ENCODE measurements at regions not wholly inside any gene's neighbourhood (a gene's known extent, or its start where the extent isn't known, plus 50 kb on each side); places are given as distances from the start of the nearest gene placed in this dataset.
A peak's percentile ranks its signal among the peaks of the same experiment; 100 is the strongest.

GRCh38 chr6:97689078-97689754 lies 406.2 kb upstream of the MMS22L start:
- H3K36me3 Mint-ChIP-seq = no peaks in the 10 kb centered on the region
- H3K27ac Mint-ChIP-seq = no peak overlapping the region
- no peaks in the 10 kb centered on the region for H3K9me3 Mint-ChIP-seq
- no peak for DNase-seq (ENCODE audit: low spot score)
- Histone ChIP-seq H3K79me2 (ENCODE audit: low read depth) (no peaks in the 10 kb centered on the region), H3K9me3 (ENCODE audit: low read depth) (no peaks in the 10 kb centered on the region), H3K9ac (no peak overlapping the region), H4K20me1 (ENCODE audit: low read depth) (no peaks in the 10 kb centered on the region), H3K36me3 (no peaks in the 10 kb centered on the region), H3K4me3 (no peak overlapping the region), H3K27ac (no peak overlapping the region), H3F3A (ENCODE audit: low read depth) (no peaks in the 10 kb centered on the region), H3K27me3 (no peaks in the 10 kb centered on the region), H3K4me2 (no peak overlapping the region), H3K4me1 (no peaks in the 10 kb centered on the region), H2AFZ (replicated peaks) (peak overlapping the region; percentile 68)
- H3K27me3 Mint-ChIP-seq (ENCODE audit: insufficient read depth, low read depth) = no peaks in the 10 kb centered on the region
- H3K4me1 Mint-ChIP-seq = no peaks in the 10 kb centered on the region
- TF ChIP-seq EZH2 (IDR thresholded peaks at IDR 0.05) = no peak
- no peak overlapping the region for H3K4me3 Mint-ChIP-seq

- Histone ChIP-seq H2AFZ (replicated peaks) (no peak overlapping the region), H3K4me2 (no peak overlapping the region), H3K36me3 (no peaks in the 10 kb centered on the region), H3K9me3 (ENCODE audit: low read depth) (no peaks in the 10 kb centered on the region), H3K9ac (no peak overlapping the region), H3K27me3 (no peaks in the 10 kb centered on the region), H4K20me1 (ENCODE audit: low read depth) (no peaks in the 10 kb centered on the region), H3F3A (ENCODE audit: low read depth) (no peaks in the 10 kb centered on the region), H3K27ac (no peak overlapping the region), H3K79me2 (ENCODE audit: low read depth) (no peaks in the 10 kb centered on the region), H3K4me1 (no peaks in the 10 kb centered on the region), H3K4me3 (no peak overlapping the region)
- no peak for TF ChIP-seq EZH2 (IDR thresholded peaks at IDR 0.05)
- no peak for TF ChIP-seq CTCF (IDR thresholded peaks at IDR 0.05)
- no peak for TF ChIP-seq EZH2phosphoT487 (IDR thresholded peaks at IDR 0.05)
- no peaks in the 10 kb centered on the region for H3K9me3 Mint-ChIP-seq
- H3K4me3 Mint-ChIP-seq = no peak overlapping the region
- no peak overlapping the region for H3K27ac Mint-ChIP-seq
- H3K27me3 Mint-ChIP-seq (ENCODE audit: insufficient read depth, low read depth) = no peaks in the 10 kb centered on the region
- H3K4me1 Mint-ChIP-seq = no peaks in the 10 kb centered on the region
- no peak for DNase-seq (ENCODE audit: low spot score)
- H3K36me3 Mint-ChIP-seq = no peaks in the 10 kb centered on the region
These were observed 414.4 kb upstream of the MMS22L start for GRCh38 chr6:97697456-97697855.

DNA sequence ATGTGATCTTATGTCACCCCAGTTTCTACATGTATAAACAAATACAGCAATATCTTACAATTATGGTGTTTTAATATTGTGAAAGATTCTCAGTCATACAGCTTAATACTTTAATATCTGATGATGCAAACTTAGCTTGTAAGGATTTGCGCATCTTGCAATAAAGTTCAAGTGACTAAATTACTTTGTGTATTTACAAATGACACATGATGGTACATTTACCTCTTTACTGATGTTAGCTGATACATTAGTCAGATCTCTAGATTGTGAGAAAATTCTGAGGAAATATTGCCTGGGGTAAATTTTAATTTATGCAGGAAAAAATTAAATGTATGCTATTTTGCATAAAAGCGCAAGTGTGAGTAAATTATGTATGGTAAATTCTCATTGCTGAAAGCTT lies 418.8 kb upstream of the MMS22L start:
- Mint-ChIP-seq H3K9me3 (no peaks in the 10 kb centered on the region), H3K4me3 (no peak overlapping the region)

More for the DNA sequence above, 418.8 kb upstream of the MMS22L start:
- TF ChIP-seq EZH2 (IDR thresholded peaks at IDR 0.05) (no peak), EZH2phosphoT487 (IDR thresholded peaks at IDR 0.05) (no peak), CTCF (IDR thresholded peaks at IDR 0.05) (no peak)
- no peak overlapping the region for H3K4me3 ChIP-seq
- H3K27ac ChIP-seq = no peak overlapping the region
- H3K27me3 Mint-ChIP-seq (ENCODE audit: insufficient read depth, low read depth) = no peaks in the 10 kb centered on the region
- no peaks in the 10 kb centered on the region for H3K4me1 ChIP-seq
- H4K20me1 ChIP-seq (ENCODE audit: low read depth) = no peaks in the 10 kb centered on the region
- DNase-seq (ENCODE audit: low spot score) = no peak
- no peak overlapping the region for H3K27ac Mint-ChIP-seq
- H3K79me2 ChIP-seq (ENCODE audit: low read depth) = no peaks in the 10 kb centered on the region
- H3K4me1 Mint-ChIP-seq = peaks cover 5% of the 10 kb centered on the region
- H2AFZ ChIP-seq (replicated peaks) = no peak overlapping the region
- H3F3A ChIP-seq (ENCODE audit: low read depth) = no peaks in the 10 kb centered on the region
- H3K36me3 ChIP-seq = no peaks in the 10 kb centered on the region
- no peaks in the 10 kb centered on the region for H3K36me3 Mint-ChIP-seq
- no peaks in the 10 kb centered on the region for H3K27me3 ChIP-seq
- H3K9ac ChIP-seq = no peak overlapping the region
- no peaks in the 10 kb centered on the region for H3K9me3 ChIP-seq (ENCODE audit: low read depth)
- H3K4me2 ChIP-seq = no peak overlapping the region

Measured in neural progenitor cell (in vitro differentiated cells).